SK-N-SH treated with all-trans-retinoic acid at 6 μM for 48 hours (cell line): ENCODE measurements at regions not wholly inside any gene's neighbourhood (a gene's known extent, or its start where the extent isn't known, plus 50 kb on each side); places are given as distances from the start of the nearest gene placed in this dataset.

Source experiments
- ARNTL ChIP-seq: fragments of 450-650 bp; formaldehyde crosslinking; IDR thresholded peaks from 2 replicates; pipeline ENCODE4 v1.5.0; 2020; ENCODE audit warnings: low read depth, mild to moderate bottlenecking, moderate library complexity, borderline replicate concordance
- CREB5 ChIP-seq: fragments of 250-450 bp; sonication (Bioruptor Pico); IDR thresholded peaks from 2 replicates; pipeline ENCODE4 v1.5.1; 2020; ENCODE audit warnings: low read depth, mild to moderate bottlenecking, moderate library complexity
- OSR1 ChIP-seq: fragments of 250-450 bp; sonication (Bioruptor Pico); IDR thresholded peaks from 2 replicates; pipeline ENCODE4 v1.8.0; 2022; ENCODE audit warnings: moderate library complexity, mild to moderate bottlenecking, inconsistent platforms
- ZFP3 ChIP-seq: fragments of 250-450 bp; sonication (Bioruptor Pico); IDR thresholded peaks from 2 replicates; pipeline ENCODE4 v1.5.0; 2020; ENCODE audit warnings: mild to moderate bottlenecking, moderate library complexity
- ZFP30 ChIP-seq: fragments of 450-650 bp; formaldehyde crosslinking; IDR thresholded peaks from 2 replicates; pipeline ENCODE4 v1.5.0; 2022; ENCODE audit warnings: mild to moderate bottlenecking, moderate library complexity

- no peak for TF ChIP-seq ZFP3
- TF ChIP-seq OSR1 (CRISPR knock-in tag): no peak
- TF ChIP-seq ARNTL (CRISPR knock-in tag): no peak
- no peak for TF ChIP-seq CREB5
- no peak for TF ChIP-seq ZFP30 (CRISPR knock-in tag)
Observed at GRCh38 chr2:82230406-82230805, 1925.9 kb upstream of the LRRTM1 start.
